Colon (tissue), 2 donors: ENCODE measurements at regions not wholly inside any gene's neighbourhood (a gene's known extent, or its start where the extent isn't known, plus 50 kb on each side); places are given as distances from the start of the nearest gene placed in this dataset.

Experiments used
- FAIRE-seq: peaks from 2 replicates; lab custom pipeline; 2012; peaks lifted over from hg19 to GRCh38; lab: Jason Lieb, UNC
- donor health status: control.
- donor health status: control.

DNA sequence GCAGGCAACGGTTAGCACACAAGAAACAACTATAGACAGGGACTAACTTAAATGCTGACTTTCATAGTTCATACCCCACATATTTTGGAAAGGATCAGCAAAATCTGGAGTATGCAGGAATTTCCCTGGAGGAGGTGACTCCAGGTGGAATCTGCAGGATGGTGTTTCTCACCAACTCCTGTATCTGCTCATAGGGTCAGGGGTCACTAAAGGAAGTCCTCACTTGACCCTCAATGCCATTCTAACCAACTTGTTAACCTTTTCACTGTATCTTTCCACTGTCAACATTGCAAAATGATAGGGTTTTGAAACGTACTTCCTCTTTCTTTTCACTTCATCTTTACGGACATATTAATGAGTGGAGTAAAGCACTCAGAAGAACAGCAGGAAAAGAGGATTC lies 207.0 kb upstream of the CXCR4 start:
- no peak for FAIRE-seq

DNA sequence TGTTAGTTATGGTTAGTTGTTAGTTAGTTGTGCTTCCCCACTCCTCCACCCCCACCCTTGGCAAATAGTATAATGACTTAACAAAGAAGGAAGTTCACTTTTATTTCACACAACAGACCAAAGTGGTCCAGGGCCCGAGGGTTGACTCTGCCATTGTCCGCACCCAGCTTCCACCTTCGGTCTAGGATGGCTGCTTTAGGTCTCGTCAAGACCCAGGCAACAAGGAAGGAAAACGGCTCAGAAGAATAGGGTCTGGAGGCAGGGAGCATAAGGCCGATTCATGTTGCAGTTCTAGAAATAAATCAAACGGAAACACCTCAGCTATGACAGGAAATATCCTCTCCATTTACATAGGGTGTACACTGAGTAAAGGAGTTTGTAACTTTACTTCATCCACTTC lies 206.0 kb upstream of the CXCR4 start:
- FAIRE-seq, result no peak

DNA sequence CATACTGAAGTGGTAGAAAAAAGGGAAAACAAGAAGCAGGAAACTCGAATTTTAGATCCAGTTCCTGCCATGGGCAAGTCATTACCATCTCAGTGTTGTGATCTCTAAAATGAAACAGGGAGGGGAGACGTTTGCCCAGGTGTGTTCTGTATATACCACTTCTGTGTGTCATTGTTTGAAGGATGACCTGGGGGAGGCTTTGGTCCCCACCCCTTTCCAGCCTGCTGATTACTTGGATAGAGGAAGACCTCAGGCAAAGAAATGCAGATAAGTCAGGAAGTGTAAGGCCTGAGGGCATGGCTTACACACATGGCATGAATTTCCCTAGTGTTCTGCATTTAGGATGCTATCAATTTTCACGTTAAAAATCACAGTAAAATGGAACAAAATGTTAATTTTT lies 205.2 kb upstream of the CXCR4 start:
- FAIRE-seq, result no peak

GRCh38 chr2:136322428-136322827 lies 204.5 kb upstream of the CXCR4 start:
- FAIRE-seq, result no peak

- no peak for FAIRE-seq
Measured at GRCh38 chr2:136319651-136320050, 201.7 kb upstream of the CXCR4 start.

DNA sequence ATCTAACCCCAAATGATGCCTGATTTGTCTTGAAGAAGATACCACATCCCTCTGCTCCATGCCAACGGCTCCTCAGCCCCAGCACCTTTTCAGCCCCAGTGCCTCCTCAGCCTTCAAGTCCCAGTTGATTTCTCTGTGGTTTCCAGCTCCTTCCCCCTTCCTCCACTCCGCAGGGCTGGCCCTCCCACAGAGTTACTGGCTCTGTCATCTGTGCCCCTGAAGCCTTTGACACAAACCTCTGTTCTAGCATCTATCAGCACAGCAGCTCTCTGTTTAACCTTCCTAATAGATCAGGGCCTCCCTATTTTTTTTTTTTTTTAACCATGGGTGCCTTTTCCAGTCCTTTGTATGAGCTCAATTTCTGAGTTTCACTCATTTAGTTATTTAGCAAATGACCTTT lies 201.3 kb upstream of the CXCR4 start:
- FAIRE-seq, result no peak

- no peak for FAIRE-seq
Measured at GRCh38 chr2:136314240-136314639, 196.3 kb upstream of the CXCR4 start.

- peak; percentile 51 for FAIRE-seq
Measured at GRCh38 chr2:136312568-136312967, 194.6 kb upstream of the CXCR4 start.

DNA sequence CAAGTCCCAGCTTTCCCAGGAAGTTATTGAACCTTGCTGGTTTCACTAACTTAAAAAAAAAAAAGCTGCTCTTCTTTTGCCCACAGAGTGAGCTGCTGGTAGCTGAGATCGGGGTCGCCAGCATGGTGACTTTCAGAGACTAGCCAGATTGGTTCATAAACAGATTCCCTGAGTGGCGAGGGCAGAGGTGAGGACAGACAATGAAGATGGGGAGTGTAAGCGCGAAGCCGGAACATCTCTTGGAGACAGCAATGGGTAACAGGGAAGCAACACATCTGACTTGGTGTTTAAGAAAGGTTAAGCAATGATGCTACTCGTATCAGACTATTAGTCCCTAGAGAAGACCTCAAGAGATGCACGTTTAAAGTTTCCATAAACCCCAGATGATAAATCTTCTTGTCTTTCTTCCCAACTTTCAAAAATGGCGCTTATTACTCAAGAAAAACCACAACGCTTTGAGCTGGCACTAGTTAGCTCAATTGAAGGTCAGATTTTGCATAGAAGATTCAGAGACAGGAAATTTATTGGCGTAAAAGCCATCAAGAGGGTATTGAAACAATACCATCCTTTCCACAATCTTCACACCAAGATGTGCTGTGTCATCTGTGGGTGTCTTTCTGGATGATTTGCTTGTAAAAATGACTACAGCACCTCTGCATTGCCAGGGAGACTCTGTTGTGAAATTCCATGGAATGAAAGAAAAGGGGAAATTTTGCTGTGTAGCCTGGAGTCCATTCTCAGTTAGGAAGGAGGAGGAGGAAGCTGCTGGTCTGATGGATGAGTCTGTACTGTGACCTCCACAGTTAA lies 193.1 kb upstream of the CXCR4 start:
- no peak for FAIRE-seq

GRCh38 chr2:136310005-136310495 lies 192.1 kb upstream of the CXCR4 start:
- no peak for FAIRE-seq

DNA sequence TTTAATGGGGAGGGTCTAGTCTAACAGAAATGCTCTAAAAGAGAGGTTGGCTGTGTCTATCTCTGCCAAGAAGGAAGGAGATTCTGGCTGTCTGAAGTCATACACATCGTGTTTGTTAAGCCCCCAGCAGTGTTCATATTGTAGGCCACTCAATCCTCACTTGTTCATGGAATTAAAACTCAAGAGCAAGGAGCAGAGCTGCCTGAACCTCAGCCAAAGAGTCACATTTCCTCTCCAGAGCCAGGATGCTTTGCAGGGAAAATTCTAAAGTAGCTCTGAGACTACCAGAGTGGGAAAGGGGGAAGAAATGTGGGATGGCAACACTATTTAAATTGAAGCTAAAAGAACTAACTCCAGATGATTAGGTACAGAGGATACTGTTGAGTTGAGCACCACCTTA lies 190.7 kb upstream of the CXCR4 start:
- FAIRE-seq, result no peak

DNA sequence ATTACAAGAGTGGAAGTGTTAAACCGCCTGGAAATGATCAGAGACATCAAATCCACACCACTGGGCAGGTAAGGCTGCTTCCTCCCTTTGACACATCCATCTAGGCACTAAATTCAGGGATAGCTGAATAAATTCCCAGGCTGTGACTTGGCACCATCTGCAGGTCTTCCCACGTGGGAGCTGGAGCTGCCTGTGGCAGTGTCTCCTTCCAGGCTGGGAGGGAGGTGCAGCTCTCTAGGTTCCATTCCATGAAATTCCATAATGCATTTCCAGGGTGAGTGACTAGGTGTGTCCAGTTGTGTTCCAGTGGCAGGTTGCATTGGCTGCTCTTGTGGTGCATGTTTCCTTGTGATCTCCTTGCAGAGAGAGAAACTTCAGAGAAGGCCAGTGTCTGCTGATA lies 188.9 kb upstream of the CXCR4 start:
- FAIRE-seq, result no peak

DNA sequence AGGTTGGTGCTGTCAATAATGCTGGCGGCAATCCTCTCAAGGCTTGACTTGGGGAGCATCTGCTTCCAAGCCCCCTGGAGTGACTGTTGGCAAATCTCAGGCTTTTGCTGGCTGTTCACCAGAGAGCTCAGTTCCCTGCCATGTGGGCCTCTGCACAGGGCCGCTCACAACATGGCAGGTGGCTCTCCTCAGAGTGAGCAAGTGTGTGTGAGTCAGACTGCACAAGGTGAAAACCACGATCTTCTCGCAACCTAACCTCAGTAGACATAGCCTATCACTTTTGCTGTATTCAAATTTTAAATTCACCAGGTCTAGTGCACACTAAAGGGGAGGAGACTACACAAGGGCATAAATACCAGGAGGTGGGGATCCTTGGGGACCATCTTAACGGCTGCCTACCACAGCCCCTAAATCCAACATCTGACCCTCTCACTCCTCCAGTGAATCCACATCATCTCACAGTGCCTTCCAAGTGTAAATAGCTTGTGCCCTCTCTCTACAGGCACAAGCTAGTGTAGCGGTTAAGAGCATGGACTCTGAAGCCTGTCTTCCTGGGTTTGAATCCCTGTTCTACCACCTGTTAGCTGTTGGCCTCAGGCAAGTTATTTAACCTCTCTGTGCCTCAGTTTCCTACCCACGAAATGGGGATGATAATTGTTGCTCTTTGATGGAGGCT lies 187.7 kb upstream of the CXCR4 start:
- no peak for FAIRE-seq

DNA sequence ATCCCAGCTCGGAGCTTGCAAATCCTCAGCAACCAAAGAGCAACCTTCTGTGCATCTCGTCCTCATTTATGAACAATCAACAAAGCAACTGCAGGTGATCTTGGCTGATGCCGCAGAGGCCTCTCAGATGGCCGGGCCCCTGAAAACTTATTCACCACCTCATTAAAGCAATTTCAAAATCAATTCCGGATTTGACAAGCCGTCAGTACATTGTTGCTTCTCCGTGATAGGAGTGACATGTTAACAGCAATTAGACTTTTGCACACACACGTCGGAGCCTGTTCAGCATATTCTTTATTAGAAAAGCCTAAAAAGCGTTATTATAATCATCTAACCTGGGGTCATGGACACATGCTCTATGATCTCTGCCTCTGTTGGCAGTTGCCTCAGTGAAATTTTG lies 183.1 kb upstream of the CXCR4 start:
- no peak for FAIRE-seq

DNA sequence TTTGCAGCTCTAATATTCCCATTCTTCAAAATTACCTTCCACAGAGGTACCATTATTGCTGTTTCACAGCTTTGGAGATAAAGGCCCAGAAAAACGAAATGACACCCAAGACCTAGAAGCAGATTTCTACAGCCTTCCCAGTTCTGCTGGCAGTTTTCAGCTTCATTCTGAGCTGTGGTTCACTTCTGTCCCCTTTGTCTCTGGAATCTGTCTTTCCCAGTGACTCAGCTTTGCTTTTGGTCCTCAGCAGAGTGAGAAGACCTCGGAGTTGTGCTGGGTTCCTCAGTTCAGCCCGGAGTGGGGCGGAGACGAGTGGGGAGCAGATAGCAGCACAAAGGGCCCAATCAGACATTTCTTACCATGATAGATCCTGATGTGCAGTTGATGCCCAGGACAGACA lies 180.7 kb upstream of the CXCR4 start:
- FAIRE-seq, result no peak

GRCh38 chr2:136297994-136298393 lies 180.0 kb upstream of the CXCR4 start:
- FAIRE-seq, result no peak

DNA sequence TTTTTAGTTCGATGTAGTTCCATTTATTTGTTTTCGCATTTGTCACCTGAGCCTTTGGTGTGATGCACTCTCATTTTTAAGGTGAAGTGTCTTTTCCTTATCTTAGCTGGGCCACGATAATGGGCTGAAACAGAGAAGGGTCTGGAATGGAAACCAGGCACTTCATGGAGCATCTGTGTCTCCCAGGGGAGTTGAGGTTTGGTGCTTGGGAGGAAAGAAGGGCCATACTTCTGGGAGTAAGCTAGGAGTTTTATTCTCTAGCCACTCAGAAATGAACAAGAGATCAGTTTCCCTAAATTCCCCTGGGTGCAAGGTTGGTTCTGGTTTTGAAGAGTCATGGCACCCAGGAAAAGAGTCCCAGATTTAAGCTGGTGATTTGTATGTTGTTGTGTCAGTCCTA lies 179.4 kb upstream of the CXCR4 start:
- no peak for FAIRE-seq

- no peak for FAIRE-seq
Measured at GRCh38 chr2:136295168-136295567, 177.2 kb upstream of the CXCR4 start.

GRCh38 chr2:136291871-136292270 lies 173.9 kb upstream of the CXCR4 start:
- no peak for FAIRE-seq

DNA sequence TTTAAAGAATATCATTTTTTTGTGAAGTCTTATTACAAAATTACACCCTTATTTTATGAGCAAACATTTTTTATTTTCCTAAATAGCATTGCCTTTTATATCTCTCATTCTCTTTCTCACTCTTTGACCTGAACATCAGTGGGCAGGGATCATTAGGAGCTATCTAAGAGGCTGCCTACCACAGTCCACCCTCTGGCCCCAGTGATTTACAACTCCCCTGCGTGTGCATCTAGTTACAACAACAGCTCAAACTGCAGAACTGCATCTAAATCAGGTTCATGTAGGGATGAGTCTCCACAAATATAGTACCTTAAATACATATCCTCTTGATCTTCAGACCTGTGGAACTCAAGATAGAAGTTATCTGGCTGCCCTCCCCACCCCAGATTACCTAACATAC lies 172.4 kb upstream of the CXCR4 start:
- FAIRE-seq, result no peak

- FAIRE-seq, result no peak
Measured at GRCh38 chr2:136288249-136288648, 170.3 kb upstream of the CXCR4 start.

GRCh38 chr2:136286423-136286822 lies 168.5 kb upstream of the CXCR4 start:
- no peak for FAIRE-seq

DNA sequence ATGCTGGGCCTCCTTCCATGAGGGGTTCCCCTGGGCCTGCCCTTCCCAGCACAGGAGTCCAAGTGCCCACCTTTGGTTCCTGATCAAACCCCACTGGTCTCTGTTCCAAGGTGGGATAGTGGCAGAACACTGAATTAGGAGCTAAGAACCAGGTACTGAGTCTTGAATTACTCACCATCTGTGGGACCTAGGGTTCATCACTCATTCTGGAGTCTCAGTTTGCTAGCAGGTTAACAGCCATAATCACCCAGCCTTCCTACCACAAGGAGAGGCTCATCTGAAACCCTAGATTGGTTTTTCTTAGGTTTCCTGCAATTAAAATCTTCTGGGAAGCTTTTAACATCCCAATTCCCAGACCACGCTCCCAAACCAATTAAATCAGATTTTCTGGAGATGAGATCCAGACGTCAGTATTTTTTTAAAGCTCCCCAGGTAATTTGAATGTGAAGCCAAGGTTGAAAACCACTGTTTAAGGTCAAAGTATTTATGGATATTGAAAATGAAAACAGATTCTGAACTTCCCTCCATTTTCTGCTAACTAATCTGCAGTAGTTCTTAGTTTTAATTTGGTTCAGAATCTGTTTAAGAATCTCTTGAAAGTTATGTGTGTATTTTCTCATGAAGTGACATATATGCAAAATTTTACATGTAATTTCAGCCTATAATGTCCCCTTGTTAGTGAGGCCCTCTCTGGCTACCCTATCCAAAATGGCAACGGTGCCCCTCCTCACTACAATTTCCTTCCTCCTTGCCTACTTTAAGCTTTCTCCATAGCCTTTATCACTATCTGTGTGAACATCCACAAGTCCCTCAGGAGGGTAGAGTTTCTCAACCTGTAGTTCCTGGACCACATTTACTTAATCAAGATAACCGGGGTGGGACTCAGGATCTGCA lies 166.5 kb upstream of the CXCR4 start:
- no peak for FAIRE-seq
